H1 (cell line): ENCODE measurements at regions not wholly inside any gene's neighbourhood (a gene's known extent, or its start where the extent isn't known, plus 50 kb on each side); places are given as distances from the start of the nearest gene placed in this dataset.

Experiments used
- CTCF ChIA-PET: fragments of 300-600 bp; sonication (Branson Sonifier 250); formaldehyde crosslinking; loops from one replicate; lab custom pipeline; 2021; ENCODE audit not compliant: partially characterized antibody; lab: Charles Lee
- POLR2A ChIA-PET: fragments of 300-600 bp; sonication (Branson Sonifier 250); formaldehyde crosslinking; loops from one replicate; lab custom pipeline; 2021; ENCODE audit warnings: inconsistent platforms; ENCODE audit not compliant: partially characterized antibody; lab: Charles Lee
- DNase-seq, 2 experiments: peaks; one replicate each; pipeline versions ENCODE4 v3.0.0 to v3.0.0-alpha.2; 2010 to 2022; ENCODE audit warnings: low spot score in 2 of 2, low read depth in 1 of 2, mixed read lengths in 1 of 2
- FAIRE-seq: peaks from 2 replicates; lab custom pipeline; 2011; peaks lifted over from hg19 to GRCh38; lab: Jason Lieb, UNC
- H2AFZ ChIP-seq: 2 replicates; pipeline ENCODE4 v1.8.1; 2012; ENCODE audit warnings: low read length, inconsistent platforms
- H2AK5ac ChIP-seq: 2 replicates; pipeline ENCODE4 v1.6.1; 2013; ENCODE audit warnings: low read depth, low read length
- H2BK120ac ChIP-seq: replicated peaks from 2 replicates; pipeline ENCODE3; 2013; ENCODE audit warnings: low read depth, low read length, inconsistent platforms
- H2BK12ac ChIP-seq: 2 replicates; pipeline ENCODE4 v1.6.1; 2013; ENCODE audit warnings: low read depth, low read length
- H2BK15ac ChIP-seq: 2 replicates; pipeline ENCODE4 v1.6.1; 2013; ENCODE audit warnings: low read length
- H2BK20ac ChIP-seq: 2 replicates; pipeline ENCODE4 v1.6.1; 2013; ENCODE audit warnings: low read length
- H2BK5ac ChIP-seq: 2 replicates; pipeline ENCODE4 v1.6.1; 2013; ENCODE audit warnings: low read depth, low read length
- H3K14ac ChIP-seq: 2 replicates; pipeline ENCODE4 v1.6.1; 2013; ENCODE audit warnings: inconsistent platforms; ENCODE audit not compliant: insufficient read length
- H3K18ac ChIP-seq: 2 replicates; pipeline ENCODE4 v1.6.1; 2013; ENCODE audit warnings: low read length; ENCODE audit errors: extremely low read depth
- H3K23ac ChIP-seq: 2 replicates; pipeline ENCODE4 v1.6.1; 2013; ENCODE audit warnings: inconsistent platforms; ENCODE audit not compliant: insufficient read length
- H3K23me2 ChIP-seq: 2 replicates; pipeline ENCODE4 v1.6.1; 2013; ENCODE audit warnings: low read depth, low read length
- H3K27ac ChIP-seq: 2 replicates; pipeline ENCODE4 v1.6.1; 2011; ENCODE audit warnings: low read depth, low read length, inconsistent platforms
- H3K27me3 ChIP-seq, 4 experiments: replicated peaks in 1 of 4; 1 replicate in 1 of 4; 2 replicates in 3 of 4; pipeline versions ENCODE4 v1.6.1 to v1.8.1; 2011 to 2013; ENCODE audit warnings: low read length in 3 of 4, mild to moderate bottlenecking in 3 of 4, inconsistent platforms in 2 of 4, mixed read lengths in 2 of 4, moderate library complexity in 1 of 4; ENCODE audit not compliant: control insufficient read depth in 3 of 4, insufficient read depth in 3 of 4; ENCODE audit errors: extremely low read depth in 1 of 4
- H3K36me3 ChIP-seq, 4 experiments: 2 replicates each; pipeline versions ENCODE4 v1.6.1 to v1.8.1; 2011 to 2013; ENCODE audit warnings: mild to moderate bottlenecking in 4 of 4, low read length in 3 of 4, moderate library complexity in 2 of 4, control low read depth in 1 of 4, inconsistent platforms in 1 of 4; ENCODE audit not compliant: insufficient read depth in 4 of 4, control insufficient read depth in 2 of 4
- H3K4ac ChIP-seq: replicated peaks from 2 replicates; pipeline ENCODE3; 2013; ENCODE audit warnings: low read length, low read depth, mixed read lengths, inconsistent platforms; ENCODE audit not compliant: insufficient read length
- H3K4me1 ChIP-seq, 4 experiments: replicated peaks in 1 of 4; 1 replicate in 1 of 4; 2 replicates in 3 of 4; pipeline versions ENCODE4 v1.6.1 to v1.8.1; 2011 to 2013; ENCODE audit warnings: low read length in 3 of 4, inconsistent platforms in 2 of 4, mixed read lengths in 1 of 4; ENCODE audit not compliant: insufficient read depth in 4 of 4, control insufficient read depth in 3 of 4
- H3K4me2 ChIP-seq, 2 experiments: 2 replicates each; pipeline versions ENCODE4 v1.6.1 to v1.8.1; 2011 to 2013; ENCODE audit warnings: low read depth in 2 of 2, low read length in 2 of 2, control low read depth in 1 of 2, inconsistent platforms in 1 of 2, mild to moderate bottlenecking in 1 of 2; ENCODE audit not compliant: insufficient read depth in 1 of 2
- H3K4me3 ChIP-seq, 4 experiments: fragments of 200-600, 300-600 bp in 1 of 4; sonication (generic), shearing (Covaris generic), sonication (Bioruptor Twin) in 1 of 4; 2 replicates each; pipeline versions ENCODE4 v1.5.1 to v1.8.1; 2011 to 2016; ENCODE audit warnings: low read length in 4 of 4, low read depth in 3 of 4, control low read depth in 2 of 4, inconsistent platforms in 2 of 4, mild to moderate bottlenecking in 2 of 4, mixed read lengths in 1 of 4, moderate library complexity in 1 of 4; ENCODE audit not compliant: insufficient read depth in 2 of 4; ENCODE audit errors: extremely low read depth in 1 of 4
- H3K56ac ChIP-seq: replicated peaks from 2 replicates; pipeline ENCODE3; 2013; ENCODE audit warnings: low read depth, mild to moderate bottlenecking, mixed read lengths, low read length, inconsistent platforms; ENCODE audit not compliant: insufficient read length
- H3K79me1 ChIP-seq: 2 replicates; pipeline ENCODE4 v1.6.1; 2013; ENCODE audit warnings: low read depth, low read length, control low read depth
- H3K79me2 ChIP-seq, 2 experiments: 2 replicates each; pipeline versions ENCODE4 v1.6.1 to v1.8.1; 2012 to 2013; ENCODE audit warnings: low read length in 2 of 2, mild to moderate bottlenecking in 2 of 2, inconsistent platforms in 1 of 2; ENCODE audit not compliant: insufficient read depth in 2 of 2, control insufficient read depth in 1 of 2
- H3K9ac ChIP-seq, 4 experiments: replicated peaks in 1 of 4; 1 replicate in 1 of 4; 2 replicates in 3 of 4; pipeline versions ENCODE4 v1.6.1 to v1.8.1; 2011 to 2013; ENCODE audit warnings: low read depth in 3 of 4, low read length in 3 of 4, control low read depth in 2 of 4, mild to moderate bottlenecking in 2 of 4, moderate library complexity in 2 of 4, inconsistent platforms in 1 of 4; ENCODE audit errors: extremely low read depth in 1 of 4
- H3K9me3 ChIP-seq, 2 experiments: 2 replicates each; pipeline versions ENCODE4 v1.6.1 to v1.8.1; 2012 to 2013; ENCODE audit warnings: mild to moderate bottlenecking in 2 of 2, moderate library complexity in 2 of 2, control low read depth in 1 of 2, inconsistent platforms in 1 of 2, low read depth in 1 of 2, low read length in 1 of 2, mixed read lengths in 1 of 2; ENCODE audit not compliant: insufficient read depth in 2 of 2
- H4K20me1 ChIP-seq, 2 experiments: replicated peaks in 1 of 2; 2 replicates each; pipeline versions ENCODE3 to v1.8.1; 2011 to 2013; ENCODE audit warnings: inconsistent platforms in 2 of 2, low read length in 2 of 2, mild to moderate bottlenecking in 1 of 2; ENCODE audit not compliant: insufficient read depth in 2 of 2, control insufficient read depth in 1 of 2
- H4K5ac ChIP-seq: 2 replicates; pipeline ENCODE4 v1.6.1; 2013; ENCODE audit warnings: low read length, low read depth, mixed read lengths, inconsistent platforms; ENCODE audit not compliant: insufficient read length
- H4K8ac ChIP-seq: 2 replicates; pipeline ENCODE4 v1.8.0; 2013; ENCODE audit warnings: mild to moderate bottlenecking, moderate library complexity, low read length, inconsistent platforms; ENCODE audit not compliant: insufficient read depth; ENCODE audit errors: extremely low read depth
- H4K91ac ChIP-seq: replicated peaks from 2 replicates; pipeline ENCODE3; 2013; ENCODE audit warnings: low read length, mixed read lengths, inconsistent platforms; ENCODE audit not compliant: insufficient read length
- ASH2L ChIP-seq: fragments of 200-600, 300-600 bp; sonication (generic); IDR thresholded peaks from one replicate; pipeline ENCODE4 v1.7.1; 2017; ENCODE audit warnings: low read length
- BRCA1 ChIP-seq: IDR thresholded peaks from 2 replicates; pipeline ENCODE4 v1.6.1; 2012; ENCODE audit warnings: low read depth, low read length, improper control_type of control experiment
- EGR1 ChIP-seq: IDR thresholded peaks from 2 replicates; pipeline ENCODE4 v1.6.1; 2011; ENCODE audit warnings: low read depth, low read length, borderline replicate concordance
- WGBS, 2 experiments: shearing (Covaris generic) in 1 of 2; methylation state at CpG; one replicate each; pipeline versions ENCODE4 v1.1.6 to v1.1.7; 2013 to 2015; ENCODE audit warnings: low lambda C conversion rate in 2 of 2, mixed read lengths in 2 of 2, inconsistent platforms in 1 of 2, low coverage in 1 of 2, missing lambda C conversion rate in 1 of 2; ENCODE audit not compliant: insufficient replicate concordance in 2 of 2, insufficient coverage in 1 of 2, insufficient read length in 1 of 2; ENCODE audit errors: extremely low coverage in 1 of 2, missing lambda C conversion rate in 1 of 2; 5-methylcytosine and 5-hydroxymethylcytosine counted together

- CTCF ChIA-PET = no interaction called here
- Histone ChIP-seq H2AK5ac (no peak overlapping the region), H2BK120ac (no peak overlapping the region), H2AFZ (no peak overlapping the region), H3K79me1 (no peaks in the 10 kb centered on the region), H2BK5ac (no peak overlapping the region), H3K4me2 (no peak overlapping the region), H3K56ac (no peak overlapping the region), H4K8ac (no peak overlapping the region), H4K20me1 (no peaks in the 10 kb centered on the region), H3K18ac (no peak overlapping the region), H3K27me3 (no peaks in the 10 kb centered on the region), H4K5ac (no peak overlapping the region), H2BK20ac (no peak overlapping the region), H3K36me3 (no peaks in the 10 kb centered on the region), H2BK12ac (no peak overlapping the region), H3K23ac (no peak overlapping the region), H3K9me3 (peaks cover 8 to 62% of the 10 kb centered on the region in 2 experiments; a peak in 1 of 4 replicates), H3K79me2 (no peaks in the 10 kb centered on the region), H3K27ac (no peak overlapping the region), H4K91ac (no peak overlapping the region), H3K14ac (no peak overlapping the region), H3K23me2 (no peaks in the 10 kb centered on the region), H3K9ac (no peak overlapping the region), H2BK15ac (no peak overlapping the region), H3K4ac (no peak overlapping the region), H3K4me3 (no peak overlapping the region), H3K4me1 (no peaks in the 10 kb centered on the region)
- FAIRE-seq (no peak), DNase-seq (no peak)
- POLR2A ChIA-PET = no interaction called here
- WGBS, 2 experiments = 71% methylated on average over 2 of the region's 2 CpGs; no CpG with 5 or more reads in 1 of the 2 experiments
- TF ChIP-seq BRCA1 (no peak), ASH2L (no peak), EGR1 (no peak)
Observed at GRCh38 chrY:20997355-20997754, 241.4 kb downstream of the RPS4Y2 start.
